ENCODE measurements at regions not wholly inside any gene's neighbourhood (a gene's known extent, or its start where the extent isn't known, plus 50 kb on each side); places are given as distances from the start of the nearest gene placed in this dataset.

DNA sequence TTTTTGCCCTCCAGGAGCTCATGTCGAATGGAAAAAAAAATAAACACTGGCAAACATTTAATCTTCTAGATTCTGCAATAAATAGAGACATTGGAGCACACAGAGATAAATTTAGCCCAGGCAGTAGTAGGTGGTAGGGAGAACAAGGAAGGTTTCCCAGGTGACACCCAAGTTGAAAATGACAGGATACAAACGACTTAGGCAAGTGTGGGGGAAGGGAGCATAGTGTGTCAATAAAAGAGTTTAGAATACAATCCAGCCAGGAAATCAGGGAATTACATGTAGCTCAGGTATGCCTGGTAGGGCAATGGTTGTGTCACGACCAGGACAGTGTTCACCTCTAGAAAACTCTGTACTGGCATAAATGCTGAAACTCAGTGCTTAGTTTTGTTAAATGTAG lies 364.6 kb upstream of the AGTR1 start:
- no peak overlapping the region for H3K4me2 ChIP-seq (ENCODE audit: control insufficient read depth, extremely low read depth, insufficient read depth, low read depth, low read length)
- dilution Hi-C loops (cut with MboI; ENCODE audit: extremely low pct_ligation_motif_present, low sequenced_read_pairs), result no loop called here

DNA sequence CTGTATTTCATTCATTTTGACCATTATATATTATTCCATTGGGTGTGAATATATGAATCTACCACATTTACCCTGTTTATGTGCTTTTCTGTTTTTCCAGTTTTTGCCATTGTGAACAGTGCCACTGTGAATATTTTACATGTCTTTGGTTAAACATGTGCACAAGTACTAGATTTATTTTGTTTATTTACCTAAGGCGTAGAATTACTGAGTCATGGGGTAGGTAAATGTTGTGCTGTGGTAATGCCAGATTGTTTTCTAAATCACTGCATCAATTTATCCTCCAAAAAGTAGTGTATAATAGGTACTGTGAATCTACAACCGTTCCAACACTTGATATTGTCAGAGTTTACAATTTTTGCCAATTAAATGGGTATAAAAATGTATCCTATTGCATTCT lies 362.1 kb upstream of the AGTR1 start:
- Histone ChIP-seq H3K9me3 (ENCODE audit: control insufficient read depth, low read depth, low read length) (no peaks in the 10 kb centered on the region), H3K27ac (ENCODE audit: control insufficient read depth, insufficient read depth, low read length) (no peak overlapping the region), H3K36me3 (ENCODE audit: control insufficient read depth in 2 of 2, extremely low read depth in 1 of 2, insufficient read depth in 2 of 2, low read length in 2 of 2) (no peaks in the 10 kb centered on the region), H3K4me1 (ENCODE audit: control insufficient read depth, extremely low read depth, insufficient read depth, low read length) (no peaks in the 10 kb centered on the region), H3K79me2 (ENCODE audit: control insufficient read depth, insufficient read depth, low read length) (no peaks in the 10 kb centered on the region), H3K9ac (ENCODE audit: control insufficient read depth, extremely low read depth, insufficient read depth, low read length) (no peak overlapping the region), H4K20me1 (ENCODE audit: control insufficient read depth, extremely low read depth, insufficient read depth, low read length) (no peaks in the 10 kb centered on the region), H3K27me3 (ENCODE audit: control insufficient read depth, extremely low read depth, insufficient read depth, low read length) (no peaks in the 10 kb centered on the region), H3K9me1 (ENCODE audit: control insufficient read depth, extremely low read depth, insufficient read depth, low read length) (no peaks in the 10 kb centered on the region), H2AFZ (ENCODE audit: control insufficient read depth, low read length) (no peak overlapping the region), H3K4me2 (ENCODE audit: control insufficient read depth, extremely low read depth, insufficient read depth, low read depth, low read length) (no peak overlapping the region), H3K4me3 (ENCODE audit: control insufficient read depth in 2 of 3, extremely low read depth in 1 of 3, insufficient read depth in 2 of 3, low read depth in 1 of 3, low read length in 3 of 3) (no peak overlapping the region)
- DNase-seq (ENCODE audit: low read depth, low spot score) (no peak), FAIRE-seq (no peak)
- no peak for TF ChIP-seq EZH2 (IDR thresholded peaks at IDR 0.05; ENCODE audit: low read length)
- TF ChIP-seq, protein P1, sequence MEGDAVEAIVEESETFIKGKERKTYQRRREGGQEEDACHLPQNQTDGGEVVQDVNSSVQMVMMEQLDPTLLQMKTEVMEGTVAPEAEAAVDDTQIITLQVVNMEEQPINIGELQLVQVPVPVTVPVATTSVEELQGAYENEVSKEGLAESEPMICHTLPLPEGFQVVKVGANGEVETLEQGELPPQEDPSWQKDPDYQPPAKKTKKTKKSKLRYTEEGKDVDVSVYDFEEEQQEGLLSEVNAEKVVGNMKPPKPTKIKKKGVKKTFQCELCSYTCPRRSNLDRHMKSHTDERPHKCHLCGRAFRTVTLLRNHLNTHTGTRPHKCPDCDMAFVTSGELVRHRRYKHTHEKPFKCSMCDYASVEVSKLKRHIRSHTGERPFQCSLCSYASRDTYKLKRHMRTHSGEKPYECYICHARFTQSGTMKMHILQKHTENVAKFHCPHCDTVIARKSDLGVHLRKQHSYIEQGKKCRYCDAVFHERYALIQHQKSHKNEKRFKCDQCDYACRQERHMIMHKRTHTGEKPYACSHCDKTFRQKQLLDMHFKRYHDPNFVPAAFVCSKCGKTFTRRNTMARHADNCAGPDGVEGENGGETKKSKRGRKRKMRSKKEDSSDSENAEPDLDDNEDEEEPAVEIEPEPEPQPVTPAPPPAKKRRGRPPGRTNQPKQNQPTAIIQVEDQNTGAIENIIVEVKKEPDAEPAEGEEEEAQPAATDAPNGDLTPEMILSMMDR (optimal IDR thresholded peaks at IDR 0.05 in 1 of 3, IDR thresholded peaks at IDR 0.05 in 1 of 3, conservative IDR thresholded peaks at IDR 0.05 in 1 of 3; ENCODE audit: extremely low read depth in 1 of 3, insufficient read depth in 2 of 3, low read length in 3 of 3), result no peak
- dilution Hi-C loops (cut with MboI; ENCODE audit: extremely low pct_ligation_motif_present, low sequenced_read_pairs), result no loop called here

More for the DNA sequence above, 364.6 kb upstream of the AGTR1 start:
- DNase-seq (ENCODE audit: low read depth, low spot score), result no peak
- Histone ChIP-seq H4K20me1 (ENCODE audit: control insufficient read depth, extremely low read depth, insufficient read depth, low read length) (no peaks in the 10 kb centered on the region), H3K9ac (ENCODE audit: control insufficient read depth, extremely low read depth, insufficient read depth, low read length) (no peak overlapping the region), H3K4me3 (ENCODE audit: control insufficient read depth in 2 of 3, extremely low read depth in 1 of 3, insufficient read depth in 2 of 3, low read depth in 1 of 3, low read length in 3 of 3) (no peak overlapping the region), H3K79me2 (ENCODE audit: control insufficient read depth, insufficient read depth, low read length) (no peaks in the 10 kb centered on the region), H3K27ac (ENCODE audit: control insufficient read depth, insufficient read depth, low read length) (no peak overlapping the region), H3K9me3 (ENCODE audit: control insufficient read depth, low read depth, low read length) (no peaks in the 10 kb centered on the region), H2AFZ (ENCODE audit: control insufficient read depth, low read length) (no peak overlapping the region), H3K27me3 (ENCODE audit: control insufficient read depth, extremely low read depth, insufficient read depth, low read length) (no peaks in the 10 kb centered on the region), H3K4me1 (ENCODE audit: control insufficient read depth, extremely low read depth, insufficient read depth, low read length) (no peaks in the 10 kb centered on the region), H3K9me1 (ENCODE audit: control insufficient read depth, extremely low read depth, insufficient read depth, low read length) (no peaks in the 10 kb centered on the region), H3K36me3 (ENCODE audit: control insufficient read depth in 2 of 2, extremely low read depth in 1 of 2, insufficient read depth in 2 of 2, low read length in 2 of 2) (no peaks in the 10 kb centered on the region)
- FAIRE-seq, result no peak
- no peak for TF ChIP-seq EZH2 (IDR thresholded peaks at IDR 0.05; ENCODE audit: low read length)
- TF ChIP-seq, protein P1 (optimal IDR thresholded peaks at IDR 0.05 in 1 of 3, IDR thresholded peaks at IDR 0.05 in 1 of 3, conservative IDR thresholded peaks at IDR 0.05 in 1 of 3; ENCODE audit: extremely low read depth in 1 of 3, insufficient read depth in 2 of 3, low read length in 3 of 3), result no peak

Measured in keratinocyte (primary cell).